Body of pancreas (tissue), 4 donors: ENCODE measurements at regions not wholly inside any gene's neighbourhood (a gene's known extent, or its start where the extent isn't known, plus 50 kb on each side); places are given as distances from the start of the nearest gene placed in this dataset.
A peak's percentile ranks its signal among the peaks of the same experiment; 100 is the strongest.

ENCODE experiments used
- ATAC-seq: fragments of 150-250 bp; one replicate; pipeline ENCODE4 v1.9.1; 2016
- DNase-seq, 4 donors: peaks; one replicate each; pipeline ENCODE4 v3.0.0-alpha.2; 2019
- H3K27ac ChIP-seq, 4 donors: fragments of 200-600 bp; sonication (generic); 1 replicate in 3 of 4; 2 replicates in 1 of 4; pipeline versions ENCODE4 v1.5.1 to v1.6.1; 2016 to 2019; ENCODE audit warnings: mild to moderate bottlenecking in 1 of 4, mixed read lengths in 1 of 4, moderate library complexity in 1 of 4
- H3K27me3 ChIP-seq, 2 donors: fragments of 200-600 bp; sonication (generic); one replicate each; pipeline ENCODE4 v1.6.0; 2016; ENCODE audit warnings: mild to moderate bottlenecking in 1 of 2
- H3K36me3 ChIP-seq, 2 donors: fragments of 200-600 bp; sonication (generic); replicated peaks in 1 of 2; 2 replicates each; pipeline ENCODE4 v1.5.1; 2016; ENCODE audit warnings: low read depth in 2 of 2; ENCODE audit not compliant: insufficient read depth in 1 of 2
- H3K4me1 ChIP-seq: fragments of 200-600 bp; sonication (generic); one replicate; pipeline ENCODE4 v1.6.0; 2016
- H3K4me3 ChIP-seq, 2 donors: fragments of 200-600 bp; sonication (generic); 1 replicate in 1 of 2; 2 replicates in 1 of 2; pipeline ENCODE4 v1.5.1; 2016 to 2019
- H3K9me3 ChIP-seq, 3 donors: fragments of 200-600 bp; sonication (generic); 1 replicate in 2 of 3; 2 replicates in 1 of 3; pipeline ENCODE4 v1.5.1; 2016
- CTCF ChIP-seq, 7 experiments: fragments of 450-650 bp in 4 of 7; fragments of 200-600 bp in 3 of 7; sonication (generic) in 3 of 7; IDR thresholded peaks; one replicate each; pipeline ENCODE4 v1.5.1; 2016 to 2019; ENCODE audit warnings: antibody characterized with exemption in 7 of 7
- POLR2A ChIP-seq, 3 donors: fragments of 450-650 bp; IDR thresholded peaks; one replicate each; pipeline ENCODE4 v1.6.1; 2016; ENCODE audit warnings: antibody characterized with exemption in 3 of 3, mild to moderate bottlenecking in 2 of 3
- WGBS, 2 donors: methylation state at CpG; one replicate each; pipeline ENCODE4 v1.1.5; 2017; 5-methylcytosine and 5-hydroxymethylcytosine counted together
- intact Hi-C: fragments of 100-400 bp; cut with DNase I; formaldehyde crosslinking; loops from one replicate; pipeline ENCODE4 v1.15.1; 2023

- no peak overlapping the region for H3K4me3 ChIP-seq
- H3K27me3 ChIP-seq: no peaks in the 10 kb centered on the region
- 23 to 31% methylated on average over 18 of the region's 18 CpGs for WGBS, 2 donors
- H3K27ac ChIP-seq: no peak overlapping the region
- no peaks in the 10 kb centered on the region for H3K36me3 ChIP-seq
- no peaks in the 10 kb centered on the region for H3K9me3 ChIP-seq
- TF ChIP-seq CTCF (IDR thresholded peaks at IDR 0.05) (no peak), POLR2A (IDR thresholded peaks at IDR 0.05) (no peak)
- peak in 1 of 4 donors; percentile 14 for DNase-seq
- intact Hi-C loops: no loop called here
- ATAC-seq: no peak
- no peaks in the 10 kb centered on the region for H3K4me1 ChIP-seq
Observed at GRCh38 chr3:180743813-180744590, 64.7 kb upstream of the CCDC39 start.

GRCh38 chr3:180747805-180748361, 68.6 kb upstream of the CCDC39 start:
- Histone ChIP-seq H3K4me1 (no peaks in the 10 kb centered on the region), H3K27me3 (no peaks in the 10 kb centered on the region), H3K4me3 (no peak overlapping the region), H3K27ac (no peak overlapping the region), H3K36me3 (no peaks in the 10 kb centered on the region), H3K9me3 (no peaks in the 10 kb centered on the region)
- TF ChIP-seq POLR2A (IDR thresholded peaks at IDR 0.05) (no peak), CTCF (IDR thresholded peaks at IDR 0.05) (no peak)
- intact Hi-C loops: no loop called here
- ATAC-seq (no peak), DNase-seq (no peak)
- WGBS, 2 donors: 16 to 22% methylated on average over 1 of the region's 1 CpG

DNA sequence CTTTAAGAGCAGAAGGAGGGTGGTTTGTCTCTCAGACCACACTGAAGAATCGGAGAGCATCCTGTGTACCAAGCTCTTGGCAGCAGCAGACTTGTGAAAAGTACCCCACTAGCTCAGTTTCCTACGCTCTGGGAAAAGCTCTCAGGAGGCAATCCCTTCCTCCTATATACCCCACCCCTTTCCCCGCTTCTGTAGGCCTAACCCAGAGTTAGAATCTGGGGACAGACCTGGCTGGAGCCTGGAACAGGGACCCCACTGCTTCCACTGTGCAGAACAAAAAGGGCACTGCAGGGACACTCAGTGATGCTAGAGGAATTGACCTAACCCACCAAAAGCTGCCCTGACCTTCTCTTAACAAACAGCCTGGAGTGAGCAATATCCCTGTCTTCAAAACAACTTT, 70.0 kb upstream of the CCDC39 start:
- no peaks in the 10 kb centered on the region for H3K4me1 ChIP-seq
- TF ChIP-seq POLR2A (IDR thresholded peaks at IDR 0.05): no peak
- TF ChIP-seq CTCF (IDR thresholded peaks at IDR 0.05): no peak
- no peaks in the 10 kb centered on the region for H3K36me3 ChIP-seq
- H3K9me3 ChIP-seq: no peaks in the 10 kb centered on the region
- no peak overlapping the region for H3K4me3 ChIP-seq
- no peak overlapping the region for H3K27ac ChIP-seq
- DNase-seq (no peak), ATAC-seq (no peak)
- 76 to 85% methylated on average over 3 of the region's 3 CpGs for WGBS, 2 donors
- intact Hi-C loops: no loop called here
- H3K27me3 ChIP-seq: no peaks in the 10 kb centered on the region

- Histone ChIP-seq H3K27ac (no peak overlapping the region), H3K4me3 (no peak overlapping the region), H3K36me3 (no peaks in the 10 kb centered on the region), H3K9me3 (no peaks in the 10 kb centered on the region), H3K4me1 (no peaks in the 10 kb centered on the region), H3K27me3 (no peaks in the 10 kb centered on the region)
- no peak for TF ChIP-seq POLR2A (IDR thresholded peaks at IDR 0.05)
- no peak for TF ChIP-seq CTCF (IDR thresholded peaks at IDR 0.05)
- ATAC-seq (no peak), DNase-seq (no peak)
- intact Hi-C loops: no loop called here
Observed at GRCh38 chr3:180749796-180750195, 70.5 kb upstream of the CCDC39 start.

- Histone ChIP-seq H3K27me3 (no peaks in the 10 kb centered on the region), H3K4me1 (no peaks in the 10 kb centered on the region), H3K27ac (no peak overlapping the region), H3K36me3 (no peaks in the 10 kb centered on the region), H3K4me3 (no peak overlapping the region), H3K9me3 (no peaks in the 10 kb centered on the region)
- WGBS, 2 donors: 65 to 67% methylated on average over 2 of the region's 2 CpGs
- ATAC-seq (no peak), DNase-seq (no peak)
- intact Hi-C loops: no loop called here
- TF ChIP-seq POLR2A (IDR thresholded peaks at IDR 0.05) (no peak), CTCF (IDR thresholded peaks at IDR 0.05) (no peak)
Observed at GRCh38 chr3:180755556-180755955, 76.3 kb upstream of the CCDC39 start.
